ENCODE measurements at regions not wholly inside any gene's neighbourhood (a gene's known extent, or its start where the extent isn't known, plus 50 kb on each side); places are given as distances from the start of the nearest gene placed in this dataset.
A peak's percentile ranks its signal among the peaks of the same experiment; 100 is the strongest.

DNA sequence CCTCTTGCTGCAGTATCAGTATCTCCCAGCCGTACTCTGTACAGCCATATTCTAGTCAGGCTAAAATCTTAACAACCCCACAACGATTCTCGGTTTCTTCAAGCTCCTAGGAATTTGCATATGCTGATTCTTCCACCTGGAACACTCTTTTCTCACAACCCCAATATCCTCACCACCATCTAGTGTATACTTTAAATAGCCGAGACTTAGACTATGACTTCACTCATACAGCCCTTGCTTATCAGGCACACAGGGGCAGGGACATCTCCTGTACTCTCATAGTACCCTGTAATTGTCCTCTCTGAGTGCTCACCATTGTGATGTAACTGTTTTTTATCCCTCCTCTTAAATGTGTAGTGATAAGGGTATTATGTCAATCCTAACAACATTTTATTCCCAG is 2126.4 kb upstream of the TENM3 start:
- Histone ChIP-seq H3K27me3 (no peaks in the 10 kb centered on the region), H3K4me3 (no peak overlapping the region), H3K36me3 (no peaks in the 10 kb centered on the region), H3K27ac (no peak overlapping the region), H3K9me3 (no peaks in the 10 kb centered on the region), H3K4me1 (no peaks in the 10 kb centered on the region)
- TF ChIP-seq EP300 (IDR thresholded peaks at IDR 0.05) (no peak), POLR2AphosphoS5 (IDR thresholded peaks at IDR 0.05) (no peak), POLR2A (IDR thresholded peaks at IDR 0.05) (no peak)
- TF ChIP-seq, protein P1, sequence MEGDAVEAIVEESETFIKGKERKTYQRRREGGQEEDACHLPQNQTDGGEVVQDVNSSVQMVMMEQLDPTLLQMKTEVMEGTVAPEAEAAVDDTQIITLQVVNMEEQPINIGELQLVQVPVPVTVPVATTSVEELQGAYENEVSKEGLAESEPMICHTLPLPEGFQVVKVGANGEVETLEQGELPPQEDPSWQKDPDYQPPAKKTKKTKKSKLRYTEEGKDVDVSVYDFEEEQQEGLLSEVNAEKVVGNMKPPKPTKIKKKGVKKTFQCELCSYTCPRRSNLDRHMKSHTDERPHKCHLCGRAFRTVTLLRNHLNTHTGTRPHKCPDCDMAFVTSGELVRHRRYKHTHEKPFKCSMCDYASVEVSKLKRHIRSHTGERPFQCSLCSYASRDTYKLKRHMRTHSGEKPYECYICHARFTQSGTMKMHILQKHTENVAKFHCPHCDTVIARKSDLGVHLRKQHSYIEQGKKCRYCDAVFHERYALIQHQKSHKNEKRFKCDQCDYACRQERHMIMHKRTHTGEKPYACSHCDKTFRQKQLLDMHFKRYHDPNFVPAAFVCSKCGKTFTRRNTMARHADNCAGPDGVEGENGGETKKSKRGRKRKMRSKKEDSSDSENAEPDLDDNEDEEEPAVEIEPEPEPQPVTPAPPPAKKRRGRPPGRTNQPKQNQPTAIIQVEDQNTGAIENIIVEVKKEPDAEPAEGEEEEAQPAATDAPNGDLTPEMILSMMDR (IDR thresholded peaks at IDR 0.05), result no peak
- WGBS, result 93% methylated on average over 4 of the region's 4 CpGs
- no peak for DNase-seq (ENCODE audit: low spot score in 2 of 2)

DNA sequence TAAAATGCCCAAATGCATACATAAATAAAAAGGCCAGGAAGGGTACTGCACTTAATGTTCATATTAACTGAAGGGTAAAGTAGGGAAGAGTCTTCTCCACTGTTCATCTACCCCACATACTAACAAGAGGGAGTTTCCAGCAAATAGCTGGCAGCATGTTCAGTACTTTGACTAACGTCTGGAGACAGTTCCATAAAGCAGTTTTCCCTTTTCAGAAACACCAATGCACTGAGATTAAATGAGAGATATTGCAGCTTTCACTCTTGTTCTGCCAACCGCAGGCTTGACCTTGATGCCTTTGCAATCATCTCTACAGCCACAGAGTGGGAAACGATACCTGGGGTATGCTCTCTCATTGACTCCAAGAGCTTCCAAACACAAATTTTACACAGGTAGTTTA is 2123.1 kb upstream of the TENM3 start:
- Histone ChIP-seq H3K36me3 (no peaks in the 10 kb centered on the region), H3K9me3 (no peaks in the 10 kb centered on the region), H3K4me1 (no peaks in the 10 kb centered on the region), H3K27me3 (no peaks in the 10 kb centered on the region), H3K4me3 (no peak overlapping the region), H3K27ac (no peak overlapping the region)
- no peak for DNase-seq (ENCODE audit: low spot score in 2 of 2)
- WGBS, result 39% methylated on average over 3 of the region's 3 CpGs
- no peak for TF ChIP-seq POLR2A (IDR thresholded peaks at IDR 0.05)

DNA sequence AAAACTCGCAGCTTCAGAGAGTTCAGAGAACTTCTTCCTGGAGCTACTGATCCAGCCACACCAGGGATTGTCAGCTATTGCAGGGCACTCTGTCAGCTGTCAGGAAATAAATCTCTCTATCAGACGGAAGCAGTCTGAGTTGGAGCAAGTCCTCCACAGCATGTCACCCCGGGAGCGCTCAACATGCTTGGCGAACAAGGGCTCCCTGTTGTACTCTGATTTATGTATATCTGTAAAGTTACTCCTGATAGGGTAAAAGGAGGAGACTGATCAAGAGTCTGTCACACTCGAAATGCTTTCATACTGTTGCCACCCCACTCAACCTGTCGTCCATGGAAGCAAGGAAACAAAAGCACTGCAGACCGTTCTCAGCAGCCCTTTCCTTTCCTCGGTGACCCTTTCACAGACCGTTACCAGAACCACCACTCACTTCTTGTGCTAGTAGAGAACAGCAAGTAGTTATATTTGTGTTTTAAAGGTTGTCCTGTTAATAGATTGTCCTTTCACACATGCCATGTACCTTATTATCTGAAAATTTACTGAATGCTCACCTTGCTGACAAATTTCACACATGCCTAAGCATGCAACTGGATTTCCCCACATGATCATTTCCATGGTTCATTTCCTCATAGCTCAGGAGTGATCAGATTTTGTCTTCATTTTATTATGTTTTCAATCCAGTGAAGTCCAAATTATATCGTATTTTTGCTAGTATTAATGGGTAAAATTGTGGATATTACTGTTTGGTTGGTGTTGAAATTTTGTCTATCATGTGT is 2108.9 kb upstream of the TENM3 start:
- 14% methylated on average over 11 of the region's 11 CpGs for WGBS
- Histone ChIP-seq H3K9me3 (no peaks in the 10 kb centered on the region), H3K4me3 (peak overlapping the region; percentile 32), H3K27ac (peak overlapping the region; percentile 10), H3K36me3 (no peaks in the 10 kb centered on the region), H3K4me1 (no peaks in the 10 kb centered on the region), H3K27me3 (no peaks in the 10 kb centered on the region)
- DNase-seq (ENCODE audit: low spot score in 2 of 2), result no peak
- TF ChIP-seq POLR2AphosphoS5 (IDR thresholded peaks at IDR 0.05), result no peak
- no peak for TF ChIP-seq EP300 (IDR thresholded peaks at IDR 0.05)
- TF ChIP-seq POLR2A (IDR thresholded peaks at IDR 0.05), result no peak
- TF ChIP-seq, protein P1 (IDR thresholded peaks at IDR 0.05), result no peak

DNA sequence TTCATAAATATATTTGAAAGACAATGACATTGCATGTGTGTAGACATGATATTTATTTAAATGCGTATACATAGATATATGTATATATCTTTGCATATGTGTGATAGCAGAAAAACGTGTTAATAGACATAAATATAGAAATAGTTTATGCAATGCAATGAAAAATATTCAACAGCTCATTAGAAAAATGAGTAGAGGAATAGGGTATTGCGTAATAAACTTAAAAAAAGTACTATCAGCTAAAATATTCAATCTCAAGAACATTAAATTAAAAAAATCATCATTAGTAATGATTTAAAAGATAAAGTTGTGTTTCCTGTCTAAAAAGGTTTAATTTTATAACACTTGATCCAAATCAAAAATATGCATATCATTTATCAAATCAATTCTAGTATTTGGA is 2101.5 kb upstream of the TENM3 start:
- WGBS, result 71% methylated on average over 3 of the region's 3 CpGs
- no peak for TF ChIP-seq POLR2A (IDR thresholded peaks at IDR 0.05)
- TF ChIP-seq POLR2AphosphoS5 (IDR thresholded peaks at IDR 0.05), result no peak
- no peak for TF ChIP-seq EP300 (IDR thresholded peaks at IDR 0.05)
- TF ChIP-seq, protein P1 (IDR thresholded peaks at IDR 0.05), result no peak
- Histone ChIP-seq H3K9me3 (no peaks in the 10 kb centered on the region), H3K27ac (no peak overlapping the region), H3K4me1 (no peaks in the 10 kb centered on the region), H3K27me3 (no peaks in the 10 kb centered on the region), H3K36me3 (no peaks in the 10 kb centered on the region), H3K4me3 (no peak overlapping the region)
- no peak for DNase-seq (ENCODE audit: low spot score in 2 of 2)

DNA sequence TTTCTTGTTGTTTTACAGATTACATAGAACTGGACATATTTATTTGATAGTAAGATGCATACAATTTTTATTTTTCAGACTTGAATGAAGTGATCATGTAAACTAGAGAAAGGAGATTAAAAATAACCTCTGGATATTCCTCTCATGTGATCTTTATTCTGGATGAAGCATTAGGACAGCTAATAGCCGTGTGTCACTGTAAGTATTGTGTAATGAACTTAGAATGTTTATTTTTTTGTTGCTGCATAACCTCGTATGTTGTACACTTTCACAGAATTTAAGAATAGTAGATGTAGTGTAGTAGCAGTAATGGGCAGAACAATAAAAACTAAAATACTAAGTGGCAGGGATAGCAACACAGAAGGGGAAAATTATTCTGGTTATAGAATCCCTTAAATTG is 2094.5 kb upstream of the TENM3 start:
- Histone ChIP-seq H3K36me3 (no peaks in the 10 kb centered on the region), H3K9me3 (no peaks in the 10 kb centered on the region), H3K4me3 (no peak overlapping the region), H3K27me3 (no peaks in the 10 kb centered on the region), H3K4me1 (no peaks in the 10 kb centered on the region), H3K27ac (no peak overlapping the region)
- 60% methylated on average over 2 of the region's 2 CpGs for WGBS
- DNase-seq (ENCODE audit: low spot score in 2 of 2), result no peak
- TF ChIP-seq EP300 (IDR thresholded peaks at IDR 0.05), result no peak
- TF ChIP-seq, protein P1 (IDR thresholded peaks at IDR 0.05), result no peak
- TF ChIP-seq POLR2AphosphoS5 (IDR thresholded peaks at IDR 0.05), result no peak
- TF ChIP-seq POLR2A (IDR thresholded peaks at IDR 0.05), result no peak

DNA sequence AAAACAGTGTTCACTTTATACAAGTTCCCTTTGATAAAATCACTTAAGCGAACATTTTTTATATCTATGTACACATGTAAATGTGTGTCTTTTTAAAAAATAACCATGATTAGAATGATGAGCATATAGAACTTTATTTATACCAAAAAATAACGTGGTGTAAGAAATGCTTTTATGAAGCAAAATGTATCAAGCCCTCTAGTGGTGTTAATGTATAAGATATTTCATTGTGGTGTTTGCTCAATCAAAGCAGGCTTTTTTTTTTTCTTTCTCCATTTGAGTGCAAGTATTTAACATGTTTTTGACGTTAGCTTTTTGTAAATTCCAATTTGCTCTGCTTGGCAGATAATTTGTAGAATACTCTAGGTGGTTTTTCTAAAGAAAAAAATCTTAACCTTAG is 2092.4 kb upstream of the TENM3 start:
- Histone ChIP-seq H3K36me3 (no peaks in the 10 kb centered on the region), H3K9me3 (no peaks in the 10 kb centered on the region), H3K27ac (no peak overlapping the region), H3K27me3 (no peaks in the 10 kb centered on the region), H3K4me1 (no peaks in the 10 kb centered on the region), H3K4me3 (no peak overlapping the region)
- no peak for DNase-seq (ENCODE audit: low spot score in 2 of 2)
- no peak for TF ChIP-seq POLR2A (IDR thresholded peaks at IDR 0.05)
- no peak for TF ChIP-seq EP300 (IDR thresholded peaks at IDR 0.05)
- TF ChIP-seq, protein P1 (IDR thresholded peaks at IDR 0.05), result no peak
- TF ChIP-seq POLR2AphosphoS5 (IDR thresholded peaks at IDR 0.05), result no peak
- 28% methylated on average over 3 of the region's 3 CpGs for WGBS
